ENCODE measurements at regions not wholly inside any gene's neighbourhood (a gene's known extent, or its start where the extent isn't known, plus 50 kb on each side); places are given as distances from the start of the nearest gene placed in this dataset.
"Not testable (repeated sequence)": the region's sequence is repeated elsewhere in the genome, so short reads cannot be mapped to it uniquely, and the experiment has no call there.

GRCh38 chr10:9331583-9332008, 1277.1 kb downstream of the GATA3 start:
- DNase-seq = peak; percentile 48

- no peak for DNase-seq
Observed at GRCh38 chr10:9334270-9334669, 1279.8 kb downstream of the GATA3 start.

DNA sequence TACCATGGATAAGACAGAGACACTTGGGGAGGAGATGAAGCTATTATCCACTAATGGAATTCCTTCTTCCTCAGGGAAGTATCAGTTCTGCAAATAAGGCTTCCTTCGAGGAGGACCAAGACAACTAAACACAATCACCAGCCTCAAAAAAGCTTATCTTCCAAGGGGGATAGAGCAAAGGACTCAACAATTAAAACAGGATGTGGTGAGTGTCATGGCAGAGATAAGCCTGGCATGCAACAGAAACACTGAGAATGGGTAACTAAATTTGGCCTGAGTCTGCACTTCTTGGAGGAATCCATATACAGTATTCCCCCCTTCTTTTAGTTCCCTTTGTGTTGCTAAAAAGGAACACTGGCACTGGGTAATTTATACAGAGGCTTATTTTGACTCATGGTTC, 1285.2 kb downstream of the GATA3 start:
- DNase-seq = no peak

DNA sequence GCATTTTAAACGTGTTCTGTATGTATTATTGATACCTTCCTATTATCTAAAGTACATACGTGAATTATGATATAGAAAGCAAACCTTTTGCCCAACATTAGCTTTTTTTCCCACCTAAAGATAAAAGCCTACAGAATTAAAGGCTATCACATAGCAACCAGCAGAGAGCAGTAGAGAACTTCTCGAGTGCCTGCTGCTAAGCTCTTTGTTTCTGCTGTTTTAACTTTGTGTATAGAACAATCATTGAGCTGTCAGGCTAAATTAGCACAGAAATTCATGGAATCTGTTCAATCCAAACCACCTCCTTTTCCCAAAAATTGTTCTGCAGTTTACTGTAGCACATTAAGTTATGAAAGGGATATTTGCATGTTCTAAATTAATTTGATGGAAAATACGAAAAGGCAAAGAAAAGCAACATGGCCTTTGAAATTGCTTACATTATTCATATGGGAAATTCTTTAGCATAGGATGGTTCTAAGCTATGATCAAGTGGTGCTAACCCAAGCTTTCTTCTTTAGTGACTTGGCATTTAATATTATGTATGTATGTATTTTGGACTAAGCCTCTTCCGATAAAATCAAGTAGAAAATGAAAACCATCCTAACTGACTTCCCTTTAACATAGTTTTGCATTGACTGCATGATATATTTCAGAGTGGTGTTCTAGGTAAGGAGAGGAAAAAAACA, 1288.5 kb downstream of the GATA3 start:
- peak; percentile 39 for DNase-seq

GRCh38 chr10:9347933-9348332, 1293.4 kb downstream of the GATA3 start:
- not testable (repeated sequence) for DNase-seq

DNA sequence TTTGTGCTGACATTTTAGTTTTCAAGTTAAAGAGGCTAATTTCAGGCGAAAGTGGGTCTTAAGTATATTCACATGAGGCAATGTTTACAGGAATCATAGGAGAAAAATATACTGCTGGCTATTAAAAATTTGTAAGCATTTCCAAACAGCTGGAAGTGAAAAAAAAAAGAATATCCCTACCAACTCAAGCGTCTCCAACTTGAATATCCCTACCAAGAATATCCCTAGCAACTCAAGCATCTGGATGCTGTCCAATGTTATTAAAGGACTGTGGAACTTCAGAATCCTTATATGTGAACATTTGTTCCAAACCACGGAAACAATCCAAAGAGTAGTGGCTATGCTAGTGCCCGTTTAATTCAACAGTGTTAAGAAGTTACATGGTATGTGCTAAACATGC, 1303.0 kb downstream of the GATA3 start:
- no peak for DNase-seq

GRCh38 chr10:9362721-9363120, 1308.2 kb downstream of the GATA3 start:
- DNase-seq = no peak

DNA sequence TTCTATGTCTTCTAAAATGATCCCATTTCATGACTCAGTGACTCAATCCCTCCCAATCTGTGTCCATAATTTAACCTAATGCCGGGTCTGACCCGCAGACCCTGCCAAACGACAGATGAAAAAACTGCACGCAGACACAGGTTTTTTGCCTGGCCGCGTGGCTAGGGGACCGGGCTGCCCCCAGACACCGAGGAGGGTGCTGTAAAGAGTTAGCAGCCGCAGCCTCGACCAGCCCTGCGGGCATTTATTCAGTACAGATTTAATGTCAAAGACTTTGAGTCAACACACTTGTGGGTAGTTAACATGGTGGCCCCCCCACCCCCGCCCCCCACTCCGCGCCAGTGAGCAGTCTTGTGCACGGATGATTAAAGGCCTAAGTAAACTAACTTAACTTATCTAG, 1324.7 kb downstream of the GATA3 start:
- DNase-seq = no peak

- DNase-seq = no peak
Observed at GRCh38 chr10:9381733-9382532, 1327.4 kb downstream of the GATA3 start.

GRCh38 chr10:9382533-9382866, 1328.0 kb downstream of the GATA3 start:
- DNase-seq = no peak

DNA sequence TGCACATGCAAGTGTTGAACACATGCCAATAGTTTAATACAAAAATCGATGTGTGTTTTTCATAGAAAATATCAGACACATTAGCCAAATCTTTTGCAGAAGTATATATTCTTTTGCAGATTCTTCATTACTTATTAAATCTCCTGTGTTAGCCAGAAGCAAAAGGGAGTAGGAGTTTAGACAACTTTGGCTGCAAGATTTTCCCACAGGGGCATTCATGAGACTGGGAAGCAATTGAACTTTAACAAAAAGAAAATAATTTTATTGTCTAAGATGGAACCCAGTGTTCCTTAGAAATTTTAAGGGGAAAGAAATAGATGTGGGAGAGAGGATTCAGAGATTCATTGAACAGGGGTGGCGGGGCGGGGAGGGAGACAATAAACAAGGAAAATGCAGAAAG, 1336.0 kb downstream of the GATA3 start:
- no peak for DNase-seq

DNA sequence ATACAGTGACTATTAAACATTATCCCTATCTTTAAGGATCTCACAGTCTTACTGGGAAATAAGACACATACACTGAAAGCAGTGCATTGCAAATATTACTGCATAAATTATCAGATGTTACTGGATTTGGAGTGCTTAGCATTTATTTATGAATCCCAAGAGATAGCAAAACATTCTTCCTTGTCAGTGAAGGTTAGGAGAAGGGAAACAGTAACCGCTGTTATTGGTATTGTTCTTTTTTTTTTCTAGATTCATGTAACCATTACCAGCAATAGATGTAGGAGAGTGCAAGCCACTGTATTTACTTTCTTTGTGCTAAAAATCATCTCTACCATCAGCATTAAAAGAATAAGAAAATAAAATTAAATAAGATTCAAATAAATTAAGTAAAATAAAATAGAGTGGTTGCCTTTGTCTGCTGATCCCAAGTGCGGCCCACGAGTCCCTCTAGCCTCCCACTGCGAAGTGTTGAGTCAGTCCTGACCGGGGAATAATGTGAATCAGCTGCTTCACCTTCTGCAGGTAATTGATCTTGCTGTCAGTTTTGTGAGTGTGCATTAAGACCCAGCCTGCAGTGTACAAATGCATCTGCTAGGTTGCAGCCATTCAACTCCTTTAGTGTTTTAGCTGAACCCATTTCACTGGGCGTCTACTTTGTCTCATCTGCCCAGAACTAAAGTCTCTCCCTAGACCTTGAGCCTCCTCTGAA, 1344.9 kb downstream of the GATA3 start:
- DNase-seq = no peak

GRCh38 chr10:9402067-9402466, 1347.6 kb downstream of the GATA3 start:
- not testable (repeated sequence) for DNase-seq

GRCh38 chr10:9402507-9403195, 1348.2 kb downstream of the GATA3 start:
- not testable (repeated sequence) for DNase-seq

DNA sequence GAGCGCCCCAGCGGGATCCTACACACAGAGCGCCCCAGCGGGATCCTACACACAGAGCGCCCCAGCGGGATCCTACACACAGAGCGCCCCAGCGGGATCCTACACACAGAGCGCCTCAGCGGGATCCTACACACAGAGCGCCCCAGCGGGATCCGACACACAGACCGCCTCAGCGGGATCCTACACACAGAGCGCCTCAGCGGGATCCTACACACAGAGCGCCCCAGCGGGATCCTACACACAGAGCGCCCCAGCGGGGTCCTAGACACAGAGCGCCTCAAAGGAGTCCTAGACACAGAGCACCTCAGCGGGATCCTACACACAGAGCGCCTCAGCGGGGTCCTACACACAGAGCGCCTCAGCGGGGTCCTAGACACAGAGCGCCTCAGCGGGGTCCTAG, 1352.7 kb downstream of the GATA3 start:
- DNase-seq = not testable (repeated sequence)

DNA sequence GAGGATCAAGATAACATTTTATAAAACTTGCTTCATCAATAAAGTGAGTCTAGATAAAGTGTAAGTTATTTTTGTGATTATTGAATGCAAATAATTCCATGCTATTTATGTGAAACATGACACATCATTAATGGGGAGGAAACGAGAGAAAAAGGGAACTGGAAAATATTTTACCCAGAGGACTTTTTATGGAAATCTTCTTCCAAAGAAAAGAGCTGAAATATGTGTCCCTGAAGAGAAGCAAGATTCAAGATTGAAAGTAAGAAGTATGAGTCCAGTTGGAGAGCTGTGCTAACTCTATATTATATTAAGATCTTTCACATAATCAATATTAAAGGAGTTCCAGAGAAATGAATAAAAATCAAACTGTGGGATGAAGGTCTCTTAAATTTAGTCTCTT, 1361.8 kb downstream of the GATA3 start:
- no peak for DNase-seq

GRCh38 chr10:9419757-9420156, 1365.3 kb downstream of the GATA3 start:
- no peak for DNase-seq

GRCh38 chr10:9427209-9427608, 1372.7 kb downstream of the GATA3 start:
- no peak for DNase-seq

GRCh38 chr10:9437131-9437530, 1382.6 kb downstream of the GATA3 start:
- DNase-seq = peak; percentile 61

GRCh38 chr10:9443758-9444157, 1389.3 kb downstream of the GATA3 start:
- no peak for DNase-seq

GRCh38 chr10:9449530-9449929, 1395.0 kb downstream of the GATA3 start:
- peak; percentile 1 for DNase-seq

DNA sequence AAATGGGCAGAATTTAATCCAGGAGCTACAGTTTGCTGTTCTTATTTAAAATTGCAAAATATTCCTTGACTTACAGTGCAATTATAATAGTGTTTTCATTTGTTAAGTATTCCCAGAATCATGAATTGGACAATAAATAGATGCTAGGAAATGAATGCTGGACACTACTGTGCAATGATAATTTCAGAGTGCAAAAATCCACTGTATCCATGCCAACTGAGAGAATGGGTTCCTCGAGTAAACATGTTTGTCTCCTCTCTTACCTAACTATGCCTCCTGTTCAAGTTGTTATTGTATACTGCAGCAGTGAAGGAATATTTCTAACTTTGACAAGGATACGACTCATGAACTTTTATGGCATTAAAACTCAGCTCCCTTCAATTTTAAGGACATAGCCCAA, 1396.3 kb downstream of the GATA3 start:
- no peak for DNase-seq

DNA sequence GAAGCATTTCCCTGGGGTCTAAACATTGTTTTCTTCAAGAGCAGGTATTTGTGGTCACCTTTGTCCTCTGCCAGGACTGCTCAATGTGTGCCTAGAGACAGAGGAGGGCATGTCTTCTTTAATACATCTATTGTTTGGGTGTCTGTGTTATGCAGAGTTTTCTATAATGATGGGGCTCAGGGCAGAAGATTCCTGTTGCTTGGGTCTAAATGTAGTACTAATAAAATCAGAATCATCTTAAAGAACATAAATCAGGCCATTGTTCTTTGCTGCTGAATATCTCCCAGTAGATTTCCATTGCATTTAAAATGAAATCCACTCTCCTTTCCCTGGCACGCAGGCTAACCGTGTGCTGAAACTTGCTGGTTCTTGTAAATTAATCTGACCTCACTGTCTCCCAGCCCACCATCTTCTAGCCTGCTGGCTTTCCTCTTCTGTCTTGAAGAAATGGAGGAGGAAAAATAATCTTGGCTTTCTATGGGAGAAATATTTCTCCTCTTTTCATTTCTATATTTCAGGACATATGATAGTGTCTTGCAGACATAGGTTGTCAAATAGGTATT, 1396.8 kb downstream of the GATA3 start:
- DNase-seq = no peak
